GM18498 (cell line): ENCODE measurements at regions not wholly inside any gene's neighbourhood (a gene's known extent, or its start where the extent isn't known, plus 50 kb on each side); places are given as distances from the start of the nearest gene placed in this dataset.

Experiments
- ATAC-seq: cut with Tn5 transposase; IDR thresholded peaks from one replicate; pipeline ENCODE4 v1.9.1; 2021; ENCODE audit warnings: mild to moderate bottlenecking, moderate library complexity; ENCODE audit not compliant: unreplicated experiment

- ATAC-seq, result no peak
Measured at GRCh38 chr5:116658830-116659229, 84.2 kb upstream of the SEMA6A start.

DNA sequence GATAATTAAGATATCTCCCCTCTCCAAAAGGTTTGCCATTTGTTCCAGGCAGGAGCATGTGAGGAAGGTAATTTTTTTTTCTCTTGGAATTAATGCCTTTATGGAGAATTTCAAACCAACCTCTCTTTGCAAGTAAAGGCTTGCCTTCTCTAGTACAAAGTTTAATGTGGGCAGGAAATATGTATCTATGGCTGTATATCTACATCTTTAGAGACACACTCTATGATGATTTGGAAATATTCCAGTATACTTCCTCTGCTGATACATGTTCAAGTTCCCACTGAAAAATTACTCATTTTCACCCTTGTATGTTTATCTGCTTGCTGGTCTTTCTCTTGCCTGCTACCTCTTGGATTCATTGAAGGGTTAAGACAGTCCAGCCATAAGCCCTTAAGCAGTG, 83.5 kb upstream of the SEMA6A start:
- ATAC-seq, result no peak

GRCh38 chr5:116655431-116655830, 80.8 kb upstream of the SEMA6A start:
- no peak for ATAC-seq

GRCh38 chr5:116654925-116655324, 80.3 kb upstream of the SEMA6A start:
- no peak for ATAC-seq

DNA sequence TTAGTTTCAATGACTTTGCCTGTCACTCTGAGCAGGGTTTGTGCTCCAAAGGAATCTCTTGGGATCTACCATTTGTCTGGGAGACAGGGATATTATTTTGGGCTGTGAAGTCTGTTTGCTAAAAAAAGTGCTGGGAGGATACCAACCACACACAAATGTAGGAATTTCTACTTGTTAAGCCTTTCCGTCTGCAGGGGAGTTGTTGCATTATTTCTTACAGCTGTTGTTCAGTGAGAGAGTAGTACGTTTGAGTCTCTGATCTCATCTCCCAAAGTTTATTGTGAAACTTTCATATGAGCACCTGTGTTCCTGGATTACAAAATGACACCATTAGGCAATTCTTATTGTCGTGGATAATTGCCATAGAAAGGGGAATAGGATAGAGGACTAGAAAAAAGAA, 78.3 kb upstream of the SEMA6A start:
- no peak for ATAC-seq

DNA sequence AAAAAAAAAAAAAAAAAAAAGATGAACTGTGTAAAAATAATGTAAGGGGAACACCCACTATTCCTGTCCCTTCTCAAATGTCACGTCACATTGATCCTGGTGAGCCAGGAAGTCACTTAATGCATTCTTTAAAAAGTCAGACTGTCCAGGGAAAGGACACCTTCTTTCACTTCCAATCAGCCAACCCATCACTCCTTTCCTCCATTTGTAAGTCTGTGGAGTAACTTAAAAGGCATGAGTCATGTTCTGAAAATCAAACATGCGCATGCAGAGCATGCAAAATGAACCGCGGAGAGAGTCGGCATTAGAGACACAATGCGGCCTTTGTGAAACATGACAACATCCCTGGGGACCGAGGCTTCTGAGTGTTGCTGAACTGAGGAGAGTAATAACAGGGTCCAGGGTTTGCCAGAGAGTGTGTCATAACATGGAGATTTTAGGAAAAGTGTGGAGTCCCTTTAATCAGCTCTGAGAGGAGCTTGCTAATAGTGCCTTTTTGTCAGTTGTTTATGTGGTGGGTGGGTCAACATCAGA, 77.6 kb upstream of the SEMA6A start:
- ATAC-seq, result peak; percentile 69

- ATAC-seq, result no peak
Measured at GRCh38 chr5:116651653-116652052, 77.0 kb upstream of the SEMA6A start.

DNA sequence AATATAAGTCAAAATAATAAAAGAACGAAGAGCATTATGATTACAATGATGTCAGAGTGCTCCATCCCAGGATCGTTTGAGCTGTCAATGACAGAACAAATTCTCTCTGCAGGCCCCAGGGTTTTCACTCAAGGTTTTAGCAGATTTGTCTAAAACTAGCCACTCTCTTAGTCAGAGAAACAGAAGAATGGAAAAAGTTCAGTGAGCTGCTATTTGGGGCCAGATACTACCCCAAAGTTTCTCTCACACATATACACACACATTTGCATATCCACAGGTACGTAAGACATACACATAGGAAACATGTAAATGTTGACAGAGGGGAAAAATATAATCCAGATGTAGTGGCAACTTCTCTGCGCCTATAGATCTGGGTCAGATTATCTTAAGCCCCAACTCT, 76.3 kb upstream of the SEMA6A start:
- peak; percentile 66 for ATAC-seq

DNA sequence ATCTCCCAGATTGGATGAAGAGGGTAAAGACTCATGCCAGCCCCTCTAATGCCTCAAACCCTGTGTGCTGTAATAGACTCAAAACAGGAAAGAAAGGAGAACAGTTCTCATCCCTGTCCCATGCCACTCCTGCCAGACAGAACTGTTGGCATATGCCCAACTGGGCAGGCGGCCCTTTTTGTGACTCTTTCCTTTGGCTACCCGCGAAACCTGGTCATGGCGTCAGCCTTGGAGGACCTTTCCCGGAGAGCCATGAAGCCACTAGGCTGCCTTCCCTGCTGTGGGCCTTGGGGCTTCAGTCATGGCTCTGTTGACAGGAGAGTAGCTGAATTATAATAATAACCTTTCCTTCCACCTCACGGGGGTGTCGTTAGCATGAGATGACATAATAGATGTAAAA, 75.9 kb upstream of the SEMA6A start:
- ATAC-seq, result no peak

DNA sequence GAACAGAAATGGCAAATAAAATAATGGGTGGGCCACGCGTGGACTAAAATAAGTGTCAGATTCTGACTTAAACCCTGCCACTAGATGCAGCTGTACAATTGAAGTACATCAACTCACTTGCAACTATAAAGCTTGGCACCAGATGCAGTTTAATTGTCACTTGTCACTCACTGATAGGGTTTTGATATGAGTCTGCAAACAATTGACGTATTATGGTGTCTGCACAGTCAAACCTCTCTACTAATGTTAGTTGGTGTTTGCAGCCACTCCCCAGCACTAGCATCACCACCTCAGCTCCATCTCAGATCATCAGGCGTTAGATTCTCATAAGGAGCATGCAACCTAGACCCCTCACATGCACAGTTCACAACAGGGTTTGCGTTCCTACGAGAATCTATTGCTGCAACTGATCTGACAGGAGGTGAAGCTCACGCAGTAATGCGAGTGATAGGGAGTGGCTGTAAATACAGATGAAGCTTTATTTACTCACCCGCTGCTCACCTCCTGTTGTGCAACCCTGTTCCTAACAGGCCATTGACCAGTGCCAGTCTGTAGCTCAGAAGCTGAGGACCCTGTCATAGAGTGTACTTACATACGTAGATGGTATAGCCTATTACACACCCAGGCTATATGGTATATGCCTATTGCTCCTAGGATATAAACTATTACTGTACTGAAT, 72.1 kb upstream of the SEMA6A start:
- no peak for ATAC-seq

GRCh38 chr5:116645627-116646026, 71.0 kb upstream of the SEMA6A start:
- peak; percentile 79 for ATAC-seq

- no peak for ATAC-seq
Measured at GRCh38 chr5:116640236-116640635, 65.6 kb upstream of the SEMA6A start.

- no peak for ATAC-seq
Measured at GRCh38 chr5:116637149-116637740, 62.6 kb upstream of the SEMA6A start.

DNA sequence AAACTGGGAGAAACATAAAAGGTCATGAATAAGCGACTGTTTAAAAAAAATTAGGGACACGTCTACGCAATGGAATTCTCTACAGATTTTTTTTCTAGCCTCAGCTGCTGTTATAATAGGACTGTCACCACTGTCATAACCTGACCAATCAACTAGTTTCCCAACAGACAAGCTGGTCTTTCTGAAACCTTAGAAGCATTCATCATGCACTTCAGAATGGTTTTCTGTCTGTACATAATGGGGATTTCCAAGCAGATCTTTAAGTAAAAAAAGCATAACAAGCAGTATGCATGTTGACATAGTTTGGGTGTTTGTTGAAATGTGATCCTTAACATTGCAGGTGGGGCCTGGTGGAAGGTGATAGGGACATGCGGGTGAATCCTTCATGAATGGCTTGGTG, 58.3 kb upstream of the SEMA6A start:
- ATAC-seq, result no peak

DNA sequence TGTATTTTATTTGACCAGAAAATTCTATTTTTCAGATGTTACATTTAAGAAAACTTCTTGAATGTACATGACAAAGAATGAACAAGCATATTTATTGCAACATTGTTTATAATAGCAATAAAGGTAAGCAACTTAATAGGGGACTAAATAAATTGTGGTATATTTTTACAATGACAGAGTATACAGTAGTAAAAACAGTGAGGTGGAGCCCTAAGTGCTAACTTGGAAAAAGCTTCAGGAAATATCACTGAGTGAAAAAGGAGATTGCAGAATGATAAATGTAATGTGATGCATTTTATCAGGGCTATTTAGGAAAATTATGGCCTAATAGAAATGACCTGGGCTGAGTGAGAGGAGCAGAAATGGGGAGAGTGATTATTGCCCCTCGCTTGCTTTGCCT, 56.5 kb upstream of the SEMA6A start:
- no peak for ATAC-seq

GRCh38 chr5:116629168-116629567, 54.5 kb upstream of the SEMA6A start:
- ATAC-seq, result no peak

DNA sequence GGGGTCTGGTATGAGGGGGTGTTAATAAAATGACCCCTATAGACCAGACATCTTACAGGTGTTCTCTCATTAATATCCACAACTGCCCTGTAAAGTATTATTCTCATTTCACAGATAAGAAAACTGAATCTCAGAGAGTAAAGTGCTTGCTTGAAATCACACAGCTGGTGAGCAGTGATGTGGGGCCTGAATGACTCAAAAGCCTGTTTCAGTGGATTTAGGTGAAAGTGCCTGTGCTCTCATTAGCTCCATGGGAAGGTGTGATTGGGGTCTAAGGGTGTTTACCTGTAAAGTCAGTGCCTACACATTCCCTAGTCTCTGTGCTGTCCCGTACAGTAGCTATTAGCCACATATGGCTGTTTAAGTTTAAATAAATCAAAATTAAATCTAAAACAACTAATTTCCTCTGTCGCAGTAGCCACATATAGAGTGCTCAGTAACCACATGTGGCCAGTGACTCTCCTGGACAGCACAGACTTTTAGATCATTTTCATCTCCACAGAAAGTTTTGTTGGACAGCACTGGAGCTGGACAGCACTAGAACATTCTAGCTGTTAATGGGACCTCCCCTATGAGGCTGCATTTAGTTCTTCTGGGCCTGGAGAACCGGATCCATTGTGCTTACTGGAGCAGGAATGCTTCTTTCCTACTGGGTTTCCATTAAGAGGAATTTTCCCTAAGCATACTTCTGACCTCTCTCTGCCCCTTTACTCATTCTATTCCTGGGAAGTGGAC, 52.5 kb upstream of the SEMA6A start:
- ATAC-seq, result peak; percentile 85

DNA sequence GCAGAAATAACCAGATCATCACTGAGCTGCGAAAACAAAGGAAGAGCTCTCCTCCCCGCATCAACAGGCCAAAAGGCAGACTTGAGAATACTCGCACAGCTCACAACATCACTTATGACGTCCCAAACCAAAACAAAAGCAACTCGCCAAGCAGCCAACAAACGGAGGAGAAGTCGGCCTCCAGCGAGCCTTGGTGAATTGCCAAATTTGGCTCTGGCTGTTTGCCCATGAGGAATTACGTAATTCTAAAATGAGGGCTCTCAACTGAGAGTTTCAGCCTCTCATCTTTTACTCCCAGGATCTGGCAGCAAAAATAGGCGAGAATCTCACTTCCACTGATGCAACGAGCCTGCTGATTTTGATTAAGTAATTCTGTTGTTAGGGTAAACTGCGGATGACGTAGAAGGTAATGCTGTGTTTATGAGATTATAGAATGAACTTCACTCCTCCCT, 51.7 kb upstream of the SEMA6A start:
- ATAC-seq, result no peak
